ENCODE measurements at regions not wholly inside any gene's neighbourhood (a gene's known extent, or its start where the extent isn't known, plus 50 kb on each side); places are given as distances from the start of the nearest gene placed in this dataset.

GRCh38 chr11:127381247-127381646 is 380.7 kb upstream of the KIRREL3 start:
- DNase-seq (ENCODE audit: low spot score) (no peak), ATAC-seq (no peak)
- CTCF ChIA-PET: no interaction called here
- no peaks in the 10 kb centered on the region for H3K36me3 Mint-ChIP-seq
- TF ChIP-seq KAT7 (CRISPR knock-in tag; IDR thresholded peaks at IDR 0.05; ENCODE audit: borderline replicate concordance): no peak
- no peak for TF ChIP-seq ZNF423 (CRISPR knock-in tag; IDR thresholded peaks at IDR 0.05)
- TF ChIP-seq ZNF425 (CRISPR knock-in tag; conservative IDR thresholded peaks at IDR 0.05): no peak
- no peak for TF ChIP-seq FOXK1 (CRISPR knock-in tag; IDR thresholded peaks at IDR 0.05)
- TF ChIP-seq CDX4 (CRISPR knock-in tag; IDR thresholded peaks at IDR 0.05; ENCODE audit: borderline replicate concordance): no peak
- no peak for TF ChIP-seq MYBL2 (CRISPR knock-in tag; IDR thresholded peaks at IDR 0.05)
- no peak for TF ChIP-seq CBFB (CRISPR knock-in tag; IDR thresholded peaks at IDR 0.05; ENCODE audit: low read depth)
- TF ChIP-seq FOXP4 (CRISPR knock-in tag; IDR thresholded peaks at IDR 0.05): no peak
- no peak for TF ChIP-seq JAZF1 (CRISPR knock-in tag; IDR thresholded peaks at IDR 0.05)
- TF ChIP-seq ERG (CRISPR knock-in tag; IDR thresholded peaks at IDR 0.05): no peak
- H3K9me3 Mint-ChIP-seq: peaks cover 6% of the 10 kb centered on the region; the same call in 1 of the 2 replicates
- no peaks in the 10 kb centered on the region for H3K4me1 Mint-ChIP-seq
- no peak overlapping the region for H3K4me3 Mint-ChIP-seq
- H3K27me3 Mint-ChIP-seq (ENCODE audit: low read depth): no peaks in the 10 kb centered on the region; the same call in 1 of the 2 replicates
- no peak overlapping the region for H3K27ac Mint-ChIP-seq
- POLR2A ChIA-PET: no interaction called here

GRCh38 chr11:127379686-127380085 is 379.1 kb upstream of the KIRREL3 start:
- H3K4me3 Mint-ChIP-seq: no peak overlapping the region
- H3K4me1 Mint-ChIP-seq: no peaks in the 10 kb centered on the region
- no peak for TF ChIP-seq E2F1 (CRISPR knock-in tag; IDR thresholded peaks at IDR 0.05)
- TF ChIP-seq ZNF423 (CRISPR knock-in tag; IDR thresholded peaks at IDR 0.05): no peak
- no peak overlapping the region for H3K27ac Mint-ChIP-seq
- H3K27me3 Mint-ChIP-seq (ENCODE audit: low read depth): no peaks in the 10 kb centered on the region; the same call in 1 of the 2 replicates
- CTCF ChIA-PET: no interaction called here
- peaks cover 11% of the 10 kb centered on the region for H3K9me3 Mint-ChIP-seq
- no peak for ATAC-seq
- DNase-seq (ENCODE audit: low spot score): no peak
- no peaks in the 10 kb centered on the region for H3K36me3 Mint-ChIP-seq
- POLR2A ChIA-PET: no interaction called here

- DNase-seq (ENCODE audit: low spot score) (no peak), ATAC-seq (no peak)
- H3K27me3 Mint-ChIP-seq (ENCODE audit: low read depth): no peaks in the 10 kb centered on the region; the same call in 1 of the 2 replicates
- H3K36me3 Mint-ChIP-seq: no peaks in the 10 kb centered on the region
- H3K4me1 Mint-ChIP-seq: no peaks in the 10 kb centered on the region
- POLR2A ChIA-PET: no interaction called here
- H3K4me3 Mint-ChIP-seq: no peak overlapping the region
- peaks cover 11% of the 10 kb centered on the region for H3K9me3 Mint-ChIP-seq
- no peak overlapping the region for H3K27ac Mint-ChIP-seq
- CTCF ChIA-PET: no interaction called here
- no peak for TF ChIP-seq CREB1 (CRISPR knock-in tag; IDR thresholded peaks at IDR 0.05)
- no peak for TF ChIP-seq TEAD1 (CRISPR knock-in tag; IDR thresholded peaks at IDR 0.05)
- no peak for TF ChIP-seq ERG (CRISPR knock-in tag; IDR thresholded peaks at IDR 0.05)
- no peak for TF ChIP-seq TCF7 (CRISPR knock-in tag; IDR thresholded peaks at IDR 0.05; ENCODE audit: low read depth)
- no peak for TF ChIP-seq FOXK1 (CRISPR knock-in tag; IDR thresholded peaks at IDR 0.05)
- TF ChIP-seq EMX1 (CRISPR knock-in tag; IDR thresholded peaks at IDR 0.05): no peak
- TF ChIP-seq ZSCAN18 (CRISPR knock-in tag; IDR thresholded peaks at IDR 0.05): no peak
- no peak for TF ChIP-seq FOXJ3 (CRISPR knock-in tag; IDR thresholded peaks at IDR 0.05; ENCODE audit: borderline replicate concordance)
- no peak for TF ChIP-seq USF1 (CRISPR knock-in tag; IDR thresholded peaks at IDR 0.05)
- no peak for TF ChIP-seq NR2C2 (CRISPR knock-in tag; IDR thresholded peaks at IDR 0.05)
- TF ChIP-seq ZNF232 (CRISPR knock-in tag; IDR thresholded peaks at IDR 0.05): no peak
- TF ChIP-seq RORB (CRISPR knock-in tag; IDR thresholded peaks at IDR 0.05): no peak
These were observed 375.7 kb upstream of the KIRREL3 start for GRCh38 chr11:127376301-127376700.

All from WTC11 (cell line).